Skeletal muscle cell (primary cell): ENCODE measurements at regions not wholly inside any gene's neighbourhood (a gene's known extent, or its start where the extent isn't known, plus 50 kb on each side); places are given as distances from the start of the nearest gene placed in this dataset.

ENCODE experiments used
- DNase-seq: peaks from one replicate; pipeline ENCODE4 v3.0.0-alpha.2; 2010; ENCODE audit warnings: low read depth
- H3K4me3 ChIP-seq: 2 replicates; pipeline ENCODE4 v1.5.1; 2011; ENCODE audit warnings: low read depth, mild to moderate bottlenecking, control low read depth, low read length, moderate library complexity

DNA sequence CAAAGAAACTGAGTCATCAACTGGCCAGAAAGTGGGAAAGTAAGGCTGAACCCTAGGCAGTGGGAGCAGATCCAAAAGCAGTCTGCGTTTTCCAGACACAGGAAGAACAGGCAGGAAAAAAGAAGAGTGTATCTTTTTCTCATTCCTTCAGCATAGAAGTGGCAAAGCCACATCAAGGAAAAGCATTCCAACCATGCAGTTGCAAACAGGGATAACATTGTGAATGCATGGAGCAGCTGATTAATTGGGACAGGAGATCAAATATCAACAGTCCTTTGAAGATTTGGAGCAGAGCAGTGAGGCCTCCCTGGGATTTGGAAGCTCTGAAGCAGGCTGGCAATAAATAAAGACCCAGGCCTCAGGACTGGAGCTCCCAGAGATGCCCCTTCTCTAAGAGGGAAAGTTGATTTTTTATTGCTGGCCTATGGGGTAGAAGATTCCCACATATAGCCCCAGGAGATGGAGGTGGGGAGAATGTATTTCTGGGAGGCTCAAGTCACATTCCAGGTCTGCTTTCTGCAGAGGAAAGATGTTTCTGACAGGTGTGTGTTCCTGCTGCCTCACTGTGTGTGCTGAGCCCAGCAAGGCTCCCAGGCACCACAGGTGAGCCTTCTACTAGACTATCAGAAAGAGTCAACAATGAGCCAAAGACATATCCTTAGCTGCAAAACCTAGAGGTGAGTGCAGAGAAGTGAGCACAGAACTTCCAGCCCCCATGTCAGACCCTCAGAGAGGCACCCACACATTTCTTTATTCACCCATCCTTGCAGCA lies 222.5 kb downstream of the RAB28 start:
- H3K4me3 ChIP-seq = no peak overlapping the region
- no peak for DNase-seq

DNA sequence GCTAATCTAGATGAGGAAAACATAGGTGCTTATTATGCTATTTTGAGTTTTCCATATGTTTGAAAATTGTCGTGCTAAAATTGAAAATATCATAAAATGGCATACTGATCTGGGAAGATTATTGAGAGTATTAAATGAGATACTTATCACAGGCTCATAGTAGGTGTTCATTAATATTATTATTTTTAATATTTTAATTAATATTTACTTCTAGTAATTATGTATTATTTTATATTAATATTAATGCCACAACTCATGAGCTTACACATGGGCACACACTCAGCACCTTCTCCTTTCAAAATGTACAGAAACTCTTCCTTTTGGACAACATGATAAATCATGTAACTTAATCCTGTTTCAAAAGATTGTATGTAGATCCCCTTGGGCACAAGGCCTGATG lies 223.6 kb downstream of the RAB28 start:
- DNase-seq = no peak
- H3K4me3 ChIP-seq = no peak overlapping the region

DNA sequence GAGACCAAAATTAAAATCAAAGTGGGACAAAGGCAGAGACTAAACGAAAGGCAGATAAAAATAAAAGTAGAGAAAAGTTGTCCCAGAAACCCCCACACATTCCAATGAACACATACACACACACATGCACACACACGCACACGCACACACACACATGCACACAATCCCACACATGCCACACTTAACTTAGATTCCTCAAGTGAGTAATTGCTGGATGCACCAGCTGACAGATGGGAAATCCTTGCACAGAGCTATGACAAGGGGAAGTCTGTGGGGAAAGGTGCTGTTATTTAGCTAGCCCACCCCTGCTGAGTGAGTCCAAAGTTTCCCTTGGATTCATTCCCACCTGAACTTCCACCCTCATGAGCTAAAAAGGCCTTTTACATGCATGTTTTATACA lies 233.9 kb downstream of the RAB28 start:
- DNase-seq = no peak
- no peak overlapping the region for H3K4me3 ChIP-seq

GRCh38 chr4:13248621-13249298 lies 235.4 kb downstream of the RAB28 start:
- H3K4me3 ChIP-seq = no peak overlapping the region
- no peak for DNase-seq

DNA sequence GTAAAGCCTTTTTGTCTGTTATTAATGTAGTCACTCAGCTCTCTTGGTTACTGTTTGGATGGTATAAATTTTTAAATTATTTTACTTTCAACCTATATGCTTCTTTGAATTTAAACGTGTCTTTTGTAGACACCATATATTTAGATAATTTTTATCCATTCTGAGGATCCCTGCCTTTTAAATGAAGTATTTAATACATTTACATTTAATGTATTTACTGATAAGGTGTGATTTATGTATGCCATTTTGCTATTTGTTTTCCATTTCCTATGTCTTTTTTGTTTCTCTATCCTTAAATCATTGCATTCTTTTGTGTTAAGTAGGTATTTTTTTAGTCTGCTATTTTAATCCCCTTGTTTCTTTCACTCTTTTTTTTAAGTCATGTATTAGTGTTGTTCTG lies 238.0 kb downstream of the RAB28 start:
- no peak for DNase-seq
- H3K4me3 ChIP-seq = no peak overlapping the region

GRCh38 chr4:13244444-13244843 lies 239.7 kb downstream of the RAB28 start:
- DNase-seq = no peak
- no peak overlapping the region for H3K4me3 ChIP-seq

DNA sequence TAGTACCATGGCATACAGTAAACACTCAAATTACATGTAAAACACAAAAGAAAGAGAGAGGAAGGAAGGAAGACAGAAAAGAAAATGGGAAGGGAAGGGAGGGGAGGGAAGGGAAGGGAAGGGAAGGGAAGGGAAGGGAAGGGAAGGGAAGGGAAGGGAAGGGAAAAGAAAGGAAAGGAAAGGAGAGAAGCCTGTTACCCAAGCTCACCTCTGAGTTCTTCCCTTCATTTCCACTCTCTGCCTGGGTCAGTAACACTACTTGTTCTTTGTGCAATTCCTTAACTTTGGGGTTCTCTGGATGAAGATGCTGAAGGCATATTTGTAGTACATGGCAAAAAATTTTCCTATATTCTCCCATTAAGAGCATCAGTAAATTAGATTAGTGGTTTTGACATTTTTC lies 241.0 kb downstream of the RAB28 start:
- no peak overlapping the region for H3K4me3 ChIP-seq
- no peak for DNase-seq

DNA sequence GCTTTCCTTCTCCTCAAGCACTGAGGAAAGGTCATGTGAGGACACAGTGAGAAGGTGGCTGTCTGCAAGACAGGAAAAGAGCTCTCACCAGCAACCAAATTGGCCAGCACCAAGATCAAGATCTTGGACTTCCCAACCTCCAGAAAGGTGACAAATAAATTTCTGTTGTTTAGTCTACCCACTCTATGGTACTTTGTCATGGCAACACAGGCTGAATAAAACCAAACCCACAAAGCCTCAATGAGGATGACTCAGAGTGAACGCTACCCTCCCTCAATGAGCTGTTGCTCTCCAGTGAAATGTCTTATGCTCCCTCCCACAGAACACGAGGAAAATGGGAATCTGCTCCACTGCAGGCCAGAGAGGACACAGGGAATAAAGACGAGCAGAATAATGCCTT lies 244.1 kb downstream of the RAB28 start:
- no peak overlapping the region for H3K4me3 ChIP-seq
- no peak for DNase-seq

- no peak overlapping the region for H3K4me3 ChIP-seq
- DNase-seq = no peak
These were observed 245.2 kb downstream of the RAB28 start for GRCh38 chr4:13238936-13239335.

DNA sequence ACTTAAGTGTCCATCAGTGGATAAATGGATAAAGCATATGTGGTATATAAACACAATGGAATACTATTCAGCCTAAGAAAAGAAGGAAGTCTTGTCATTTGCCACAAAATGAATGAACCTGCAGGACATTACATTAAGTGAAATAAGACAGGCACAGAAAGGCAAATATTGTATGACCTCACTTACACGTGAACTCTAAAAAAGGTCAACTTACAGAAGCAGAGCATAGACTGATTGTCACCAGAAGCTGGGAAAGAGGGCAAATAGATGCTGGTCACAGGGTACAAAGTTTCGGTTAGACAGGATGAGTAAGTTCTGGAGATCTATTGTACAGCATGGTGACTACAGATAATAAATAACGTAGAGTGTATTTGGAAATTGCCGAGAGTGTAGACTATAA lies 247.7 kb downstream of the RAB28 start:
- H3K4me3 ChIP-seq = no peak overlapping the region
- no peak for DNase-seq

GRCh38 chr4:13233755-13234154 lies 250.4 kb downstream of the RAB28 start:
- DNase-seq = no peak
- H3K4me3 ChIP-seq = no peak overlapping the region

DNA sequence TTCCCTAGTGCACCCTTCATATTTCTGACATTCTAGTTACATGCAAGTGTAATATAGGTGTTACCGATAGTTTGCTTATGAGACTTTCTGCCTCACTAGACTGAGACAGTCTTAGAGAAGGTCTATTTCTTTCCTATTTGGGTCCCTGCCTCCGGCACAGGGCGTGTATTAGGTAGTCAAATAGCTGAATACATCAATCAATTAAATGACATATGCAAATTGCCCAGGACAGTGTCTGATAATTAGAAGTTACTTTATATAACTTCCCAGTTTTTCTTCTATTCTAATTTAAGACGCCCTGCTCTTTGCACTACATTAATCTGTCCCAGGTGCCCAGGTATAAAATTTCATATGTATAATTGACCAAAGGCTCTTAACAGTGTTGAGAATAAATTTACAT lies 264.2 kb downstream of the RAB28 start:
- no peak for DNase-seq
- H3K4me3 ChIP-seq = no peak overlapping the region

DNA sequence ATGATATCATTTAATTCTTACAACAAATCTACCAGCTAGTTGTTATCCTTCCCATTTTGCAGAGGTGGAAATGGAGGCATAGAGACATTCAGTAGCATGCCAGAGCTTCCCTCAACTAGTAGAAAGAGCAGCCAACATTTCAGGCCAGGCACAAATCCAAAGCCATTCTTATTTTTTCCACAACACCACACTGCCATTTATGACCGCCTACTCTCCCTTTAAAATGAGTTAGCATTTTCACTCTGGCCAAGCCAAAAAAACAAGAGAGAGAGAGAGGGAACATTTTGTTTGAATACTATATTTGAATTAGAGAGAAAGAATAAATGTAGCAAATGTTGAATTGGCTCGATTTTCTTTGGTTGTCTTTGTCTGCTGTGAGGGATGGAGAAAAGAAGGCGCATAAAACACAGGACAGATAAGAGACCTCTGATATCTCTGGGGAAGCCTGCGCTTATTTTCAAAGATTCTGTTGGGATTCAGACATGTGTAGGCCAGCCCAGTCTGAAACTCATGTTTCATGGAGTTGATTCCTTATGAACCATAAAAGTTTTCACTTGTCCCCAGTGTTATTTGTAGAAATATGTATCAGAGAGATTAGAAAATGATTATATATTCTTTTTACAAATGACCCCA lies 265.7 kb downstream of the RAB28 start:
- no peak overlapping the region for H3K4me3 ChIP-seq
- DNase-seq = no peak

- no peak for DNase-seq
These were observed 268.6 kb downstream of the RAB28 start for GRCh38 chr4:13215560-13215959.

GRCh38 chr4:13212936-13213335 lies 271.2 kb downstream of the RAB28 start:
- no peak overlapping the region for H3K4me3 ChIP-seq
- DNase-seq = no peak

More at GRCh38 chr4:13215560-13215959, 268.6 kb downstream of the RAB28 start:
- no peak overlapping the region for H3K4me3 ChIP-seq

GRCh38 chr4:13209600-13209999 lies 274.5 kb downstream of the RAB28 start:
- H3K4me3 ChIP-seq = no peak overlapping the region
- DNase-seq = no peak

DNA sequence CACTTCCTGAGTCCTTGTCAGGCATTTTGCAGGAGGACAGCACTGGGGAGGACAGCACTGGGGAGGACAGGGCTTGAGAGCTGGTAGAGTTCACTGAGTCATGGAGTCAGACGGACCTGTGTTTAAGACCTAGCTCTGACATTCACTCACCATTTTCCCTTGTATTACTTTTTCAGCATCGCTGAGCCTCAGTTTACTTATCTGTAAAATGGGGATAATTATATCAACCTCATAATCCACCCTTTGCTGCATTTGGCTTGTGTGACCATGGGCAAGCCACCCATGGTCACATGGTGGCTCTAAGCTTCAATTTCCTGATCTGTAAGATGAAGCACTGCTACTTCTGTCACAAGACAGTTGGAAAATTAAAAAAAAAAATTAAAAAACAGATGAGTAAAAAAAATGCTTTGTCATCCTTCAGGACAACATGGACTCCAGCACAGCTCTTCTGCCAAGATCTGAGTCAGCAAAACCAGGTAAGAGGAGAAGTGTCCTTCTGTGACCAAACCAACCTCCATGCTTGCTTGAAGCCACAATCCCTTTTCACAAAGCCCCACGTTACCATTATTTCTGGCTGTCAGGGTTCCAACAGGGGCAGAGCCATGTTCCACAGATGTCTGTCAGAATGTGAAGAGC lies 275.5 kb downstream of the RAB28 start:
- no peak for DNase-seq
- no peak overlapping the region for H3K4me3 ChIP-seq

- no peak overlapping the region for H3K4me3 ChIP-seq
- no peak for DNase-seq
These were observed 276.9 kb downstream of the RAB28 start for GRCh38 chr4:13207226-13207625.

DNA sequence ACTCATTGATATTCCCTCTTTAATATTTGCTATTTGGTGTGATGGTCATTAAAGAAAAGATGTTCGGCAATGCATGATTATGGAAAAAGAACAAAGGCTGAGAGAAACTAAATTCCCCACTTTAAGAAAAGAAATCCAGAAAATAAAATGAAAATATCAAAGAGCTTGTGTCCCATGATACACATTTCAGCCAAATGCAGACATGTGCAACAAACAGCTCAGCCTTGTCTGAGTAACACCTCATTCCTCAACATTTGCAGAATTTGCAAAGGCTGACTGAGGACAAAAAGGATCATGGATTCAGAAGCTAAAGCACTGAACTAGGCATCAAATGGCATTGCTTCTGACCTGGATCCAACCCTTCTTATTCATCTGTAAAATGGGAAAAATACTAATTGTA lies 281.0 kb downstream of the RAB28 start:
- DNase-seq = no peak
- H3K4me3 ChIP-seq = no peak overlapping the region

DNA sequence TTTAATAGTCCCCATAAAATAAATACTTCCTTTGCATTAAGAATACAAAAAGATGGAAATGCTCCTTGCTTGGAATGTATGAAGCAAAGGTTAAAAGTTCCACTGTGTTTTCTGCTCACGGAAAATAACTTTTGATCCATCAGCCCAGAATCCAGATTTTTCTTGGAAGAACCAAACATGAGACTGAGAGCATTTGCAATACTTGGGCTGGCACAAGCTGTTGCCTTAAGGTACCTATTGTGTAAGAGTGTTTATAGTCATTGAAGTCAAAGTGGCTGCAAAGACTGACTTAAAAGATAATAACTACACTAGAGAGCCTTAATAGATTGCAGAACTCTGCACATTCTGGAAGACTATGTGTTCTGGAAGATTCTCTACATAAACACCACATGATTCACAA lies 281.4 kb downstream of the RAB28 start:
- H3K4me3 ChIP-seq = no peak overlapping the region
- no peak for DNase-seq
